HEK293T (cell line): ENCODE measurements at regions not wholly inside any gene's neighbourhood (a gene's known extent, or its start where the extent isn't known, plus 50 kb on each side); places are given as distances from the start of the nearest gene placed in this dataset.

ENCODE experiments used
- CTCF ChIA-PET: fragments of 350-600 bp; formaldehyde crosslinking; extraction: SDS; loops from one replicate; lab custom pipeline; 2021; ENCODE audit warnings: antibody characterized with exemption, inconsistent platforms; lab: Yijun Ruan, JAX
- POLR2A ChIA-PET: fragments of 350-600 bp; formaldehyde crosslinking; extraction: SDS; loops from one replicate; lab custom pipeline; 2020; ENCODE audit warnings: antibody characterized with exemption, inconsistent platforms; lab: Yijun Ruan, JAX
- DNase-seq: peaks from one replicate; pipeline ENCODE4 v3.0.0; 2012; ENCODE audit warnings: mixed read lengths; ENCODE audit errors: extremely low spot score
- ARNT ChIP-seq: fragments of 450-650 bp; IDR thresholded peaks from 2 replicates; pipeline ENCODE4 v1.6.1; 2017; ENCODE audit warnings: mild to moderate bottlenecking
- BHLHE40 ChIP-seq: fragments of 450-650 bp; IDR thresholded peaks from 2 replicates; pipeline ENCODE4 v1.6.1; 2016; ENCODE audit warnings: mild to moderate bottlenecking, moderate library complexity, borderline replicate concordance
- CTBP1 ChIP-seq: fragments of 450-650 bp; IDR thresholded peaks from 2 replicates; pipeline ENCODE4 v1.6.1; 2016; ENCODE audit warnings: borderline replicate concordance
- ELF4 ChIP-seq: fragments of 450-650 bp; IDR thresholded peaks from 2 replicates; pipeline ENCODE4 v1.6.1; 2017; ENCODE audit warnings: antibody characterized with exemption
- FOXA1 ChIP-seq: fragments of 450-650 bp; IDR thresholded peaks from 2 replicates; pipeline ENCODE4 v1.6.1; 2016; ENCODE audit warnings: mild to moderate bottlenecking
- FOXK2 ChIP-seq: fragments of 450-650 bp; IDR thresholded peaks from 2 replicates; pipeline ENCODE4 v1.6.1; 2016; ENCODE audit warnings: mild to moderate bottlenecking
- FOXM1 ChIP-seq: fragments of 450-650 bp; IDR thresholded peaks from 2 replicates; pipeline ENCODE4 v1.6.1; 2017; ENCODE audit warnings: mild to moderate bottlenecking, borderline replicate concordance
- HDGF ChIP-seq: fragments of 450-650 bp; IDR thresholded peaks from 2 replicates; pipeline ENCODE4 v1.6.1; 2017; ENCODE audit warnings: antibody characterized with exemption, borderline replicate concordance
- L3MBTL2 ChIP-seq: fragments of 450-650 bp; conservative IDR thresholded peaks from 2 replicates; pipeline ENCODE4 v1.6.1; 2016; ENCODE audit warnings: mild to moderate bottlenecking
- LEF1 ChIP-seq: fragments of 450-650 bp; IDR thresholded peaks from 2 replicates; pipeline ENCODE4 v1.6.1; 2017; ENCODE audit warnings: mild to moderate bottlenecking, borderline replicate concordance
- NFRKB ChIP-seq: fragments of 450-650 bp; IDR thresholded peaks from 2 replicates; pipeline ENCODE4 v1.6.1; 2016; ENCODE audit warnings: mild to moderate bottlenecking, moderate library complexity
- SP1 ChIP-seq: fragments of 450-650 bp; IDR thresholded peaks from 2 replicates; pipeline ENCODE4 v1.6.1; 2017
- SUZ12 ChIP-seq: fragments of 450-650 bp; IDR thresholded peaks from 2 replicates; pipeline ENCODE4 v1.6.1; 2016; ENCODE audit warnings: mild to moderate bottlenecking
- TARDBP ChIP-seq: fragments of 450-650 bp; IDR thresholded peaks from 2 replicates; pipeline ENCODE4 v1.6.1; 2016
- ZNF384 ChIP-seq: fragments of 450-650 bp; IDR thresholded peaks from 2 replicates; pipeline ENCODE4 v1.6.1; 2016
- TF ChIP-seq, protein P1 (sequence below): fragments of 450-650 bp; IDR thresholded peaks from 2 replicates; pipeline ENCODE4 v1.6.1; 2016

GRCh38 chr5:167684251-167684650 lies 607.2 kb upstream of the WWC1 start:
- TF ChIP-seq SUZ12 (no peak), FOXA1 (no peak), LEF1 (no peak), FOXK2 (no peak), ARNT (no peak), L3MBTL2 (no peak), ELF4 (no peak)
- ChIA-PET POLR2A (no interaction called here), CTCF (no interaction called here)
- DNase-seq = no peak

- ChIA-PET CTCF (no interaction called here), POLR2A (no interaction called here)
- TF ChIP-seq FOXM1 = no peak
- no peak for TF ChIP-seq L3MBTL2
- no peak for TF ChIP-seq SP1
- no peak for TF ChIP-seq LEF1
- TF ChIP-seq HDGF = no peak
- no peak for TF ChIP-seq FOXA1
- TF ChIP-seq FOXK2 = no peak
- TF ChIP-seq TARDBP = no peak
- TF ChIP-seq CTBP1 = no peak
- TF ChIP-seq ARNT = no peak
- TF ChIP-seq BHLHE40 = no peak
- TF ChIP-seq ZNF384 = no peak
- no peak for DNase-seq
Observed at GRCh38 chr5:167688341-167689130, 602.9 kb upstream of the WWC1 start.

DNA sequence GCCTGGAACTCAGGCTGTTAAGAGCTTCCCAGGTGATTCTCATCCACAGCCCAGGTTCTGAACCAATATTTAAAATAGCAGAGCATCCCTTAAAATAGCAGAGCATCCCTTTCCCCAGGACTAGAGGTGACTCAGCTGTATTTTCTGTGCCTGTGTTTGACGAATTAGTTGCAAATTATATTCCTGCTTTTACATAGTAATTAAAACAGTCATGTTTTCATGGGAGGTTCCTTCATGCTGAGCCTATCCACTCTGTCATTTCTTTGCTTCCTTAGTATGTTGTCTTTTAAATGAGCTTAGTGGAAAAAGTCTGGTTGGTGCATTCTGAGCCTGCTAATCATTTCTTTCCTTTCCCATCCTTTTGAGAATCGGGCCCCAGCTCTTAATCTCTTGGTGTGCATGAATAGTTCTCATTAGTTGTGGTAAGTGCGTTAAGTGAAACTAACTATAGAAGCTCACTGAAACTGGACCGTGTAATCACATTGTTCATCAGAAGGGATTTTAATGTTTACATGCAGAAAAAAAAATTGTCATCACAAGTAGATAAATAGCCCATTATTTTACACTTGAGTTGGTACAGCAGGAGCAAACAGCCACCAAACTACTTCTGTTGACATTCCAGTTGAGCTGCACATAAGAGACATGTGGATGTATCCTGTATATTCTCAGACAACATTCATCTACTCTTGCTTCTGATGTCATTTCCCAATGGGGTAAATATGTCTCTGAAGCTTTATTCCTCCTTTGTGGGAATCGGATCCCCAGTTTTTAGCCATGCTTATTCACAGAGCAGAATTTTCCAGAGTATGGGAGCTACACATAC lies 596.9 kb upstream of the WWC1 start:
- POLR2A ChIA-PET = no interaction called here
- no peak for TF ChIP-seq HDGF
- CTCF ChIA-PET = no interaction called here
- no peak for DNase-seq

- CTCF ChIA-PET = no interaction called here
- POLR2A ChIA-PET = no interaction called here
- no peak for DNase-seq
- no peak for TF ChIP-seq SUZ12
- TF ChIP-seq, protein P1, sequence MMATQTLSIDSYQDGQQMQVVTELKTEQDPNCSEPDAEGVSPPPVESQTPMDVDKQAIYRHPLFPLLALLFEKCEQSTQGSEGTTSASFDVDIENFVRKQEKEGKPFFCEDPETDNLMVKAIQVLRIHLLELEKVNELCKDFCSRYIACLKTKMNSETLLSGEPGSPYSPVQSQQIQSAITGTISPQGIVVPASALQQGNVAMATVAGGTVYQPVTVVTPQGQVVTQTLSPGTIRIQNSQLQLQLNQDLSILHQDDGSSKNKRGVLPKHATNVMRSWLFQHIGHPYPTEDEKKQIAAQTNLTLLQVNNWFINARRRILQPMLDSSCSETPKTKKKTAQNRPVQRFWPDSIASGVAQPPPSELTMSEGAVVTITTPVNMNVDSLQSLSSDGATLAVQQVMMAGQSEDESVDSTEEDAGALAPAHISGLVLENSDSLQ = no peak
- no peak for TF ChIP-seq TARDBP
- TF ChIP-seq ELF4 = no peak
- TF ChIP-seq FOXM1 = no peak
- no peak for TF ChIP-seq FOXK2
- TF ChIP-seq LEF1 = no peak
- TF ChIP-seq NFRKB = no peak
- TF ChIP-seq ARNT = no peak
Observed at GRCh38 chr5:167696558-167697314, 594.7 kb upstream of the WWC1 start.

- DNase-seq = peak; percentile 50
- POLR2A ChIA-PET = no interaction called here
Observed at GRCh38 chr5:167699432-167699831, 592.0 kb upstream of the WWC1 start.

GRCh38 chr5:167701051-167701450 lies 590.4 kb upstream of the WWC1 start:
- POLR2A ChIA-PET = no interaction called here
- no peak for TF ChIP-seq FOXA1
- TF ChIP-seq, protein P1 = no peak
- TF ChIP-seq FOXK2 = no peak
- TF ChIP-seq HDGF = no peak
- no peak for TF ChIP-seq CTBP1
- no peak for TF ChIP-seq ELF4
- TF ChIP-seq LEF1 = no peak
- CTCF ChIA-PET = interaction anchor here (0.9 to 1.2 kb wide), 2 partner anchors 36 to 113 kb away, joined by 3 to 7 read pairs; no protein-coding TSS in a partner anchor
- no peak for DNase-seq

More at GRCh38 chr5:167699432-167699831, 592.0 kb upstream of the WWC1 start:
- peak; percentile 78; the same call in 1 of the 2 replicates for TF ChIP-seq CTBP1
- TF ChIP-seq ZNF384 = no peak
- CTCF ChIA-PET = no interaction called here

- ChIA-PET POLR2A (no interaction called here), CTCF (no interaction called here)
- no peak for DNase-seq
- no peak for TF ChIP-seq NFRKB
- TF ChIP-seq FOXK2 = no peak
Observed at GRCh38 chr5:167702014-167702413, 589.4 kb upstream of the WWC1 start.
